H9 (cell line): ENCODE measurements at regions not wholly inside any gene's neighbourhood (a gene's known extent, or its start where the extent isn't known, plus 50 kb on each side); places are given as distances from the start of the nearest gene placed in this dataset.

Experiments
- DNase-seq: peaks from one replicate; pipeline ENCODE4 v3.0.0-alpha.2; 2017
- H2AFZ ChIP-seq: one replicate; pipeline ENCODE4 v1.6.1; 2013; ENCODE audit warnings: mild to moderate bottlenecking, low read length, control low read depth, moderate library complexity
- H2AK5ac ChIP-seq: 2 replicates; pipeline ENCODE4 v1.6.1; 2013; ENCODE audit warnings: low read length, control low read depth, mixed read lengths; ENCODE audit not compliant: insufficient read length
- H2BK120ac ChIP-seq: one replicate; pipeline ENCODE4 v1.6.1; 2013; ENCODE audit warnings: low read depth, mild to moderate bottlenecking, low read length, control low read depth, inconsistent platforms; ENCODE audit not compliant: poor library complexity, severe bottlenecking
- H2BK12ac ChIP-seq: 2 replicates; pipeline ENCODE4 v1.6.1; 2013; ENCODE audit warnings: low read length, control low read depth, mixed read lengths, low read depth; ENCODE audit not compliant: insufficient read length
- H2BK15ac ChIP-seq: 2 replicates; pipeline ENCODE4 v1.6.1; 2013; ENCODE audit warnings: low read depth, low read length, control low read depth
- H2BK20ac ChIP-seq: one replicate; pipeline ENCODE4 v1.6.1; 2013; ENCODE audit warnings: low read depth, mild to moderate bottlenecking, low read length, control low read depth, inconsistent platforms; ENCODE audit not compliant: poor library complexity, severe bottlenecking
- H2BK5ac ChIP-seq: 2 replicates; pipeline ENCODE4 v1.6.1; 2013; ENCODE audit warnings: low read length, control low read depth, mixed read lengths; ENCODE audit not compliant: insufficient read length
- H3K14ac ChIP-seq: 2 replicates; pipeline ENCODE4 v1.6.1; 2013; ENCODE audit warnings: low read length, control low read depth; ENCODE audit not compliant: insufficient read depth
- H3K18ac ChIP-seq: 2 replicates; pipeline ENCODE4 v1.6.1; 2013; ENCODE audit warnings: low read depth, mild to moderate bottlenecking, mixed read lengths, low read length, control low read depth; ENCODE audit not compliant: insufficient read length
- H3K23ac ChIP-seq: 2 replicates; pipeline ENCODE4 v1.6.1; 2013; ENCODE audit warnings: low read length, control low read depth, mixed read lengths, low read depth; ENCODE audit not compliant: insufficient read length
- H3K23me2 ChIP-seq: 2 replicates; pipeline ENCODE4 v1.6.1; 2013; ENCODE audit warnings: low read depth, mild to moderate bottlenecking, mixed read lengths, low read length, control low read depth; ENCODE audit not compliant: insufficient read length, poor library complexity, severe bottlenecking
- H3K27ac ChIP-seq: 2 replicates; pipeline ENCODE4 v1.5.1; 2013; ENCODE audit warnings: low read length, control low read depth, mixed read lengths, low read depth; ENCODE audit not compliant: insufficient read length
- H3K27me3 ChIP-seq: 2 replicates; pipeline ENCODE4 v1.6.1; 2013; ENCODE audit warnings: low read length, control low read depth, inconsistent platforms; ENCODE audit not compliant: insufficient read depth
- H3K4ac ChIP-seq: 2 replicates; pipeline ENCODE4 v1.6.1; 2013; ENCODE audit warnings: low read depth, mild to moderate bottlenecking, control low read depth, inconsistent platforms, low read length, moderate library complexity
- H3K4me1 ChIP-seq: 2 replicates; pipeline ENCODE4 v1.6.1; 2013; ENCODE audit warnings: low read length, control low read depth, inconsistent platforms; ENCODE audit not compliant: insufficient read depth
- H3K4me2 ChIP-seq: 2 replicates; pipeline ENCODE4 v1.6.1; 2013; ENCODE audit warnings: low read length, control low read depth, mixed read lengths; ENCODE audit not compliant: insufficient read length, insufficient read depth
- H3K56ac ChIP-seq: 2 replicates; pipeline ENCODE4 v1.6.1; 2013; ENCODE audit warnings: low read depth, mild to moderate bottlenecking, mixed read lengths, low read length, control low read depth; ENCODE audit not compliant: insufficient read length
- H3K79me1 ChIP-seq: 2 replicates; pipeline ENCODE4 v1.6.1; 2013; ENCODE audit warnings: low read depth, mild to moderate bottlenecking, moderate library complexity, low read length, control low read depth, inconsistent platforms; ENCODE audit not compliant: insufficient read depth, poor library complexity, severe bottlenecking
- H3K79me2 ChIP-seq: 2 replicates; pipeline ENCODE4 v1.6.1; 2013; ENCODE audit warnings: low read length, control low read depth, inconsistent platforms; ENCODE audit not compliant: insufficient read depth
- H3K9ac ChIP-seq: 2 replicates; pipeline ENCODE4 v1.6.1; 2013; ENCODE audit warnings: low read length, control low read depth, mixed read lengths; ENCODE audit not compliant: insufficient read length; ENCODE audit errors: extremely low read depth
- H3K9me3 ChIP-seq: one replicate; pipeline ENCODE4 v1.6.1; 2013; ENCODE audit warnings: low read depth, low read length, inconsistent platforms; ENCODE audit not compliant: control insufficient read depth
- H3T11ph ChIP-seq: one replicate; pipeline ENCODE4 v1.6.1; 2013; ENCODE audit warnings: mild to moderate bottlenecking, low read length, control low read depth, inconsistent platforms
- H4K20me1 ChIP-seq: one replicate; pipeline ENCODE4 v1.6.1; 2013; ENCODE audit not compliant: control insufficient read depth, insufficient read length, insufficient read depth
- H4K5ac ChIP-seq: 2 replicates; pipeline ENCODE4 v1.6.1; 2013; ENCODE audit warnings: low read depth, mild to moderate bottlenecking, mixed read lengths, low read length, control low read depth; ENCODE audit not compliant: insufficient read length
- H4K8ac ChIP-seq: replicated peaks from 2 replicates; pipeline ENCODE4 v1.6.1; 2013; ENCODE audit warnings: low read length, control low read depth, mixed read lengths, low read depth; ENCODE audit not compliant: insufficient read length
- H4K91ac ChIP-seq: 2 replicates; pipeline ENCODE4 v1.6.1; 2013; ENCODE audit warnings: low read depth, mild to moderate bottlenecking, moderate library complexity, mixed read lengths, low read length, control low read depth; ENCODE audit not compliant: insufficient read length
- H3K27ac Mint-ChIP-seq, 3 experiments: 2 replicates in 2 of 3; 3 replicates in 1 of 3; pipeline ENCODE4 v1.8.0; 2020 to 2021; ENCODE audit warnings: mixed read lengths in 3 of 3, mild to moderate bottlenecking in 1 of 3, moderate library complexity in 1 of 3
- H3K27me3 Mint-ChIP-seq: 2 replicates; pipeline ENCODE4 v1.8.0; 2021; ENCODE audit warnings: low read depth, mild to moderate bottlenecking, moderate library complexity, mixed read lengths
- H3K36me3 Mint-ChIP-seq, 3 experiments: 2 replicates in 2 of 3; 3 replicates in 1 of 3; pipeline ENCODE4 v1.8.0; 2020 to 2021; ENCODE audit warnings: low read depth in 3 of 3, mixed read lengths in 3 of 3; ENCODE audit not compliant: insufficient read depth in 1 of 3
- H3K4me1 Mint-ChIP-seq, 2 experiments: 2 replicates each; pipeline ENCODE4 v1.8.0; 2020; ENCODE audit warnings: mixed read lengths in 2 of 2
- H3K4me3 Mint-ChIP-seq, 2 experiments: 2 replicates in 1 of 2; 3 replicates in 1 of 2; pipeline ENCODE4 v1.8.0; 2020 to 2021; ENCODE audit warnings: mild to moderate bottlenecking in 2 of 2, mixed read lengths in 2 of 2, moderate library complexity in 1 of 2
- H3K9me3 Mint-ChIP-seq, 2 experiments: 2 replicates in 1 of 2; 3 replicates in 1 of 2; pipeline ENCODE4 v1.8.0; 2020; ENCODE audit warnings: mild to moderate bottlenecking in 2 of 2, mixed read lengths in 2 of 2, moderate library complexity in 1 of 2
- CTCF ChIP-seq: fragments of 200-600 bp; sonication (generic); conservative IDR thresholded peaks from 3 replicates; pipeline ENCODE4 v1.8.0; 2021; ENCODE audit warnings: antibody characterized with exemption, mild to moderate bottlenecking
- WGBS: extraction: QIAGEN DNeasy Blood & Tissue Kit; methylation state at CpG from one replicate; pipeline ENCODE4 v1.1.7; 2013; ENCODE audit warnings: missing lambda C conversion rate, low lambda C conversion rate, mixed read lengths; ENCODE audit not compliant: insufficient read length; ENCODE audit errors: extremely low coverage; 5-methylcytosine and 5-hydroxymethylcytosine counted together

DNA sequence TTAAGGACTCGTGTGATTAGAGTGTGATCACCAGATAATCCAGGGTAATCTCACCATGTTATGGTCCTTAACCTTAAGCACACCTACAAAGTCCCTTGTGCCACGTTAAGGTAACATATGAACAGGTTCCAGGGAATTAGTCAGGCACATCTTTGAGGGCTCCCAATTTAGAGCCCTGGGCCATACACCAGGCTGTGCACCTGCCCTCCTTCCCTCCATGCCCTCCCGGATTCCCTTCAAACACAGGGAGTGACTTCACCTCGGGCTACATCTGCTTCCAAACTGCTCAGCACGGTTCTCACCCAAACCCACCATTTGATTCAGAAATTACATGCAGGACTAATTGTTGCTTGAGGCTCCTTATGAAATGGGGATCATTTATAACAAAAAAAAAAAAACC is 93.9 kb upstream of the HABP2 start:
- H2AFZ ChIP-seq = no peak overlapping the region
- H4K5ac ChIP-seq = no peak overlapping the region
- H3K27ac Mint-ChIP-seq = no peak overlapping the region
- H3K27me3 Mint-ChIP-seq = peaks cover 32% of the 10 kb centered on the region
- H2BK120ac ChIP-seq = no peak overlapping the region
- no peak overlapping the region for H4K8ac ChIP-seq
- DNase-seq = no peak
- peaks cover 8 to 21% of the 10 kb centered on the region in 2 experiments for H3K4me1 Mint-ChIP-seq
- no peaks in the 10 kb centered on the region for H3K79me2 ChIP-seq
- no peak overlapping the region for H2BK5ac ChIP-seq
- H4K20me1 ChIP-seq = no peaks in the 10 kb centered on the region
- no peak overlapping the region for H3K4me2 ChIP-seq
- no peak overlapping the region for H3K18ac ChIP-seq
- no peaks in the 10 kb centered on the region for H3K27me3 ChIP-seq
- no peak overlapping the region for H3K27ac ChIP-seq
- no peak overlapping the region for H3K9ac ChIP-seq
- H3K23ac ChIP-seq = no peak overlapping the region
- no CpG with 5 or more reads among the region's 5 CpGs for whole genome bisulfite sequencing
- H2BK15ac ChIP-seq = no peak overlapping the region
- TF ChIP-seq CTCF = no peak
- no peaks in the 10 kb centered on the region for H3K9me3 ChIP-seq
- no peak overlapping the region for H3T11ph ChIP-seq
- H3K14ac ChIP-seq = no peak overlapping the region
- H2BK20ac ChIP-seq = no peak overlapping the region
- peaks cover 0 to 3% of the 10 kb centered on the region in 2 experiments; a peak in 1 of 5 replicates for H3K9me3 Mint-ChIP-seq
- no peak overlapping the region for H3K56ac ChIP-seq
- H3K79me1 ChIP-seq = no peaks in the 10 kb centered on the region
- H2AK5ac ChIP-seq = no peak overlapping the region
- no peaks in the 10 kb centered on the region for H3K23me2 ChIP-seq
- no peaks in the 10 kb centered on the region for H3K4me1 ChIP-seq
- H3K36me3 Mint-ChIP-seq = no peaks in the 10 kb centered on the region; a peak in 1 of 7 replicates
- H3K4me3 Mint-ChIP-seq = no peak overlapping the region
- H2BK12ac ChIP-seq = no peak overlapping the region
- H3K4ac ChIP-seq = no peak overlapping the region
- no peak overlapping the region for H4K91ac ChIP-seq
